ENCODE measurements at regions not wholly inside any gene's neighbourhood (a gene's known extent, or its start where the extent isn't known, plus 50 kb on each side); places are given as distances from the start of the nearest gene placed in this dataset.
"Not testable (repeated sequence)": the region's sequence is repeated elsewhere in the genome, so short reads cannot be mapped to it uniquely, and the experiment has no call there.

DNA sequence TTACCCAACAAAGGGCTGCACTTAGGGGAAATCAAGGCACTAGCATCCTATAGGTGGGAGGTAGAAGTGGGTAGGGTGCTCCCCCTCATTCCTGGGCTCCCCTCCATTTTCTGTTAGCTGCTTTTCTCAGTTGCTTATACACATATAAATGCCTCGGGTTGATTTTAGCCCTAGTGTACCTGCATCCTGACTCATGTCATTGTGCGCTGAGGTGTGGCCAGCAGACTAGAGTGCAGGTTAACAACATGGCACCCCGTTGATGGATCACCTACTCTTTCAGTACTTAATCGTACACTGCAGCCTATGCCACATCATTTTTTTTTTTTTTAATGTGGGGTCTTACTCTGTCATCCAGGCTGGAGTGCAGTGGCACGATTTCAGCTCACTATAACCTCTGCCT lies 144.0 kb upstream of the ITGB1 start:
- no peak for DNase-seq (ENCODE audit: low read depth in 2 of 2, low spot score in 1 of 2)

DNA sequence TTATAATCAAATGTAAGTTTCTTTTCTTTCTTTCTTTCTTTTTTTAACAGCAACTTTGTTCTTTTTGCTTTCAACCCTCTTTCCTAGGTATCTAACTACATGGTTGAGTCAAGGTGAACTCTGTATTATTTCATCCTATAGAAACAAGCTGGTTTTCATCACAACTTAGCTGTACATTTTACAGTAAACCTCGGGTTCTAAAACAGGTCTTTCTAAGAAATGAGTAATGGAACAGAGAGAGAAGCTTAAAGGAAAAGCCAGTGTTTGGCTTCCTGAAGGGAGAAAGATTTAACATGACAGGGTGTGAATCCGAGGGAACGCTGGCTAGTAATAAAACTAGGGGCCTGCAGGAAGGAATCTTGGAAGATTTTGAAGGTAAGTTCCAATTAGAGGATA lies 143.4 kb upstream of the ITGB1 start:
- no peak for DNase-seq (ENCODE audit: low read depth in 2 of 2, low spot score in 1 of 2)

DNA sequence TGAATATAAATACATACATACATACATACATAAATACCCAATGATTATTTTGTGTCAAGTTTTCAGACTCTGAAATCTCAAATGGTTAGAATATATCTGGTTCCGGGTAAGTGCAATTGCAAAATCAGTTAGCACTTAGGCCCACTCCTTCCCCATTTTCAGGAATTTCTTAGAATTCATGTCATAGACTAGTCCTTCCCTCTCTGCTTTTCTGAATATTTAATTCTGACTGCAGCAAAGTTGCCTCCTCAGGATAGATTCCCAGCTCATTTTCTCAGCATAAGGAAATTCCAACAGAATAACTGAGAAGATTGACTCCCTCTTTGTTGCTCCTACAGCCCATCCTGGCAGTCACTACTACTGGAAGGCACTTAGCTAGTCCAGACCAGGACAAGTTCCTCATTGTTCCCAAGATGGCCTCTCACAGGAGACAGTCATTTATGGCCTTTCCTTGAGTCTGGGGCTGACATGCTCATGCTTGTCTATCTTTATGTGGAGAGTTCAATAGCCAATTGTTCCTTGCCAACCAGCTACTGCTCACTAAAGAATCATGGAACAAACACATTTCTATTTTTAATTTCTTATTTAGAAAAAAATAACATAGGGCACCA lies 142.9 kb upstream of the ITGB1 start:
- no peak for DNase-seq (ENCODE audit: low read depth in 2 of 2, low spot score in 1 of 2)

DNA sequence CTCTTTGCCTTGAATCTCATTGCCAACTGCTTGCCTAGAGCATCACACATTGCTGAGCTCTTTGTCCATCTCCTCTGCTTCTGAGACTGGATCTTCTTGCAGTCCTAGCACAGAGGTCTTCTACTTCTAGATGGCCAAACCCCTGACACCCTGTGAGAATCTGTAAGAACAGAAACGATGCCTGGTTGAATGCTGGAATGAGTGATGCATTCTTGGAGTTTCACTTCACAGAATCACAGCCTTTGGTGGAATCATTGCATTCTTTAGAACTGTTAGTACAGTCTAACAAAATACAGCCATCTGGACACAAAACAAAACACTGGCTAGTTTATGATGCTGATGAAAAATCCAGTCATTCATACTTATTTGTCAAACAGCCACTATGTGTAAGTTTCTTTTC lies 141.7 kb upstream of the ITGB1 start:
- no peak for DNase-seq (ENCODE audit: low read depth in 2 of 2, low spot score in 1 of 2)

DNA sequence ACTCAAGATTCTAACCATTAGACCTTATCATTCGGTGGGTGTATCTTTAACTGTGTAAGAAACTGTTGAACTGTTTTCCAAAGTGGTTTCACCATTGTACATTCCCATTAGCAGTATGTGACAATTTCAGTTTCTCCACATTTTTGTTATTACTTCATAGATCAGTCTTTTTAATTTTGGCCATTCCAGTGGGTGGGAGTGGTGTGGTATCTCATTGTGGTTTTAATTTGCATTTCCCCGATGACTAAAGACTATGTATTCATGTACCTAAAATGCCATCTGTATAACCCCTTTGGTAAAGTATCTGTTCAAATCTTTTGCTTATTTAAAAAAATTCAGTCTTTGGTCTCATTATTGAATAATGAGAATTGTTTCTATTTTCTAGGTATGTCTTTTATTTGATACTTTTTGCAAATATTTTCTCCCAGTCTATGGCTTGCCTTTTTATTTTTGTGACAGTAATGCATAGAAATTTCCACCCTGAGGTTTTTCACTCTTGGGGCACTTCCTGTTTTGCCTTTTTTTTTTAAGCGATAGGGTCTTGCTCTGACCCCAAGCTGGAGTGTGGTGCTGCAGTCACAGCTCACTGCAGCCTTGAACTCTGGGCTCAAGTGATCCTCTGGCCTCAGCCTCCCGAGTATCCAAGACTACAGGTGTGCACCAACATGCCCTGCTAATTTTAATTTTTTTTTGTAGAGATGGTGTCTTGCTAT lies 141.1 kb upstream of the ITGB1 start:
- DNase-seq (ENCODE audit: low read depth in 2 of 2, low spot score in 1 of 2): no peak

- no peak for DNase-seq (ENCODE audit: low read depth in 2 of 2, low spot score in 1 of 2)
These were observed 138.1 kb upstream of the ITGB1 start for GRCh38 chr10:33095867-33096815.

GRCh38 chr10:33094263-33095051 lies 136.4 kb upstream of the ITGB1 start:
- no peak for DNase-seq (ENCODE audit: low read depth in 2 of 2, low spot score in 1 of 2)

- no peak for DNase-seq (ENCODE audit: low read depth in 2 of 2, low spot score in 1 of 2)
These were observed 135.3 kb upstream of the ITGB1 start for GRCh38 chr10:33093362-33093761.

DNA sequence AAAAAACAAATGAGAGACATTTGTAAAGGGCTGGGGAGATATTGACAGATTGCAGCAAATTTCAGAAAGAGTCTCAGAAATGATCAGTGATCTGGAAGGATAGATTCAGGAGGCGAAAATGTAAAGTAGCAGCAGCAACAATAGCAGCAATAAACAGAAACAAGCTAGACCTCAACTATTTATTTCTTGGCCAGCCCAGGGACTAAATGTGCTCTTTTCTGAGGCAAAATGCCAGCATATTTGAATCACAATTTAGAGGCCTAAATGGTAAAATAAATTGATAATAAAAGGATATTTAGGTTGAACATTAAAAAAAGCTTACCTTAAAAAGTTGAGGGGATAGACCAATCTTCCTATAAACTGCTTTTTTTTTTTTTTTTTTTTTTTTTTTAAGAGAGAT lies 134.6 kb upstream of the ITGB1 start:
- DNase-seq (ENCODE audit: low read depth in 2 of 2, low spot score in 1 of 2): no peak

DNA sequence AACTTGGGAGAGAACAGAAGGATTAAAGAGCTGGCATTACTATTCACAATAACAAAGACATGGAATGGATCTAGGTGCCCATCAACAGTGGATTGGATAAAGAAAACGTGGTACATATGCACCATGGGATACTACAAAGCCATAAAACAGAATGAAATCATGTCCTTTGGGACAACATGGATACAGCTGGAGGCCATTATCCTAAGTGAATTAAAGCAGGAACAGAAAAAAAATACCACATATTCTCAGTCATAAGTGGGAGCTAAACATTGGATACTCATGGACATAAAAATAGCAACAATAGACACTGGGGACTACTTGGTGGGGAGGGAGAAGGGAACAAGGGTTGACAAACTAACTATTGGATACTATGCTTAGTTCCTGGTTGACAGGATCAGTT lies 133.2 kb upstream of the ITGB1 start:
- DNase-seq (ENCODE audit: low read depth in 2 of 2, low spot score in 1 of 2): no peak

DNA sequence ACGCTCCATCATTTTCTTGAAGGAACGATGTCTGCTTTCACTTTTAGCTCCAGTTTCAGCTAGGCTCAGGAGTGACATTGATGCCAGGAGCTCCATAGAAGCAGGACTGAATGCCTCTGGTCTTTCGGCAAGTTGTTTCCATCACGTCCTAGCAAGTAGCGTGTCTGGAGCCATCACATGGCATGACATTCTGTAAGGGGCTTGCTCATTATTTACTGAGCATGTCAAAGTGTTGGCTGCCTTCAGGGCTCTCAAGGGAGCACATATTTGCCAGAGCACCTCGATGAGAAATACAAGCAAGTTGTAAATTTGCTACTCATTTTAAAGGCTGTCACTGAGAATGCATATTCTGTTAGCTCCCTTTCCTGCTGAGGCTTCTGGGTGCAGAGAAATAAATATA lies 131.0 kb upstream of the ITGB1 start:
- DNase-seq (ENCODE audit: low read depth in 2 of 2, low spot score in 1 of 2): no peak

GRCh38 chr10:33087922-33088321 lies 129.9 kb upstream of the ITGB1 start:
- no peak for DNase-seq (ENCODE audit: low read depth in 2 of 2, low spot score in 1 of 2)

- DNase-seq (ENCODE audit: low read depth in 2 of 2, low spot score in 1 of 2): no peak
These were observed 129.1 kb upstream of the ITGB1 start for GRCh38 chr10:33087152-33087551.

GRCh38 chr10:33086100-33086499 lies 128.1 kb upstream of the ITGB1 start:
- DNase-seq (ENCODE audit: low read depth in 2 of 2, low spot score in 1 of 2): no peak

DNA sequence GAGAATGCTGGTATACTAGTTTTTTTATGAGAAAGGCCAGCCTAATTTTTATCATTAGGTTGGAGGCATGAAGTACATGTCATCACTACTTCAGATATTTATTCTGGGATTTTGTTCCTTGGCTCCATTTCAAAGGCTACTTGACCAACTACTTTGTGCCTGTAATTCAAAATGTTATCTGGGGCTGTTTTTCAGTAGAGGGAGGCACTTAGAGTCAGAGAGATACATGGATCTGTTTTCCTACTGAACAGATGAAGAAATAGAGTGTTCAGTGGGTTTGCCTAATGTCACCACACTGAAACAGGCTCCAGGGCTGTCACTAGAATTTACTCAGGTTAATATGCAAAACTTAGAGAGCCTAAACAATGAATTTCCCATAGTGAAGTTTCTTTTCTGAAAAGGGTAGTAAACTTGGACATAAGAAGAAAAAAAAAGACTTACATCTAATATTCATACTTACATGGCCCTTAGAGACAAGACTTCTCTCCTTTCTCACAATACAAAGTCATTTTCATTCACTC lies 127.3 kb upstream of the ITGB1 start:
- DNase-seq (ENCODE audit: low read depth in 2 of 2, low spot score in 1 of 2): no peak

DNA sequence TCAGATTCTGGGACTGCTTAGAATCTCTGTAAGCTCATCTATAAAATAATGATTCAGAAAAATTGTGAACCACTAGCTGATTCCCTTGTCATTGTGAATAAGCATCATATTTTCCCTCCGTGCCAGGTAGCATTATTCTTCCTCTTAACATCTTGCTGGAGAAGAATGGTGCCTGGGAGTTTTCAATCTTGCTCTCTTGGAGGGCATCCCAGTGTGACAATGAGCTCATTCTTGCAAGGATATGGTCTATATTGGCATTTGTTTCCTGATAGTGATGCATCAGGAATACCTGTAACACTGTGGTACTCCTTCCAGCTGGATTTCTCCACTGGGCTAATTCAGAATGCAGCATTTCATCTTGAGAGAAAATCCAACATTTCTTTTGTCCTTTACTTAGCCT lies 126.4 kb upstream of the ITGB1 start:
- no peak for DNase-seq (ENCODE audit: low read depth in 2 of 2, low spot score in 1 of 2)

DNA sequence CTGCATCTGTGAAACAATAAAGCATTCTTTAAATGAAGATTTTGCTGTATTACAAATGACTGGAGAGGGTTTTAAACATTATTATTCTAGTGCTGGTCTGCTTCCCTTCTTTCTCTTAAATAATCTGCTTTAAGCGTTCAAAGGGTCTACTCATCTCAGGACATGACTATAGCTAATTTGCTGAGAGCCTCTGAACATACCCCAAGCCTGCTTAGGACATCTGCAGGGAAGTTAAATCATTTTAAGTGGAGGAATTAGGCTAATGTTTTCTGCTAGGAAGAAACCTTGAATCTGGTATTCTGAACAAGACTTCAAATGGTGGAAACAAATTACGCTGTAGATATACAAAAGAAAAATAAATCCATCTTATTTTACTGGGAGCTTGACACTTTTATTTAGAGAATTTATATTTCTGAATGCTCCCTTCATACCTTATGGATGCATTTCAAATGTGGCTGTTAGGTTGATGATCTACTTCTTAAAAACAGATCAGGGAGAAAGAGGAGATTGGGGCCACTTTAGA lies 124.4 kb upstream of the ITGB1 start:
- no peak for DNase-seq (ENCODE audit: low read depth in 2 of 2, low spot score in 1 of 2)

DNA sequence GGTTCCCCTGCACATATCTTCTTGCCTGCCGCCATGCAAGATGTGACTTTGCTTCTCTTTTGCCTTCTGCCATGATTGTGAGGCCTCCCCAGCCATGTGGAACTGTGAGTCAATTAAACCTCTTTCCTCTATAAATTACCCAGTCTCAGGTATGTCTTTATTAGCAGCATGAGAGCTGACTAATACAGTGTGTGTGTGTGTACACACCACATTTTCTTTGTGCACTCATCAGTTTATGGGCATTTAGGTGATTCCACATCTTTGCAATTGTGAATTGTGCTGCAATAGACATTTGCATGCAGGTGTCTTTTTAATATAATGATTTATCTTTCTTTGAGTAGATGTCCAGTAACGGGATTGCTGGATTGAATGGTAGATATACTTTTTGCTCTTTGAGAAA lies 122.4 kb upstream of the ITGB1 start:
- DNase-seq (ENCODE audit: low read depth in 2 of 2, low spot score in 1 of 2): not testable (repeated sequence)

- DNase-seq (ENCODE audit: low read depth in 2 of 2, low spot score in 1 of 2): no peak
These were observed 116.4 kb upstream of the ITGB1 start for GRCh38 chr10:33074443-33074842.

- no peak for DNase-seq (ENCODE audit: low read depth in 2 of 2, low spot score in 1 of 2)
These were observed 115.8 kb upstream of the ITGB1 start for GRCh38 chr10:33073641-33074415.
